Endothelial cell (in vitro differentiated cells): ENCODE measurements at regions not wholly inside any gene's neighbourhood (a gene's known extent, or its start where the extent isn't known, plus 50 kb on each side); places are given as distances from the start of the nearest gene placed in this dataset.

ENCODE experiments used
- DNase-seq: peaks from one replicate; pipeline ENCODE4 v3.0.0; 2021; ENCODE audit warnings: low spot score
- H3K27ac Mint-ChIP-seq: one replicate; pipeline ENCODE4 v1.8.0; 2021; ENCODE audit warnings: mixed read lengths, inconsistent platforms; ENCODE audit not compliant: unreplicated experiment
- H3K27me3 Mint-ChIP-seq: one replicate; pipeline ENCODE4 v1.8.0; 2021; ENCODE audit warnings: mild to moderate bottlenecking, moderate library complexity, mixed read lengths, inconsistent platforms; ENCODE audit not compliant: unreplicated experiment
- H3K36me3 Mint-ChIP-seq: one replicate; pipeline ENCODE4 v1.8.0; 2021; ENCODE audit warnings: mild to moderate bottlenecking, low read depth, mixed read lengths, inconsistent platforms; ENCODE audit not compliant: unreplicated experiment
- H3K4me1 Mint-ChIP-seq: one replicate; pipeline ENCODE4 v1.8.0; 2021; ENCODE audit warnings: mild to moderate bottlenecking, mixed read lengths, inconsistent platforms; ENCODE audit not compliant: unreplicated experiment
- H3K4me3 Mint-ChIP-seq: one replicate; pipeline ENCODE4 v1.8.0; 2021; ENCODE audit warnings: mild to moderate bottlenecking, mixed read lengths, inconsistent platforms; ENCODE audit not compliant: unreplicated experiment
- H3K9me3 Mint-ChIP-seq: one replicate; pipeline ENCODE4 v1.8.0; 2021; ENCODE audit warnings: mixed read lengths, inconsistent platforms; ENCODE audit not compliant: unreplicated experiment
- TF ChIP-seq, protein P1 (sequence below): fragments of 200-600 bp; sonication (generic); IDR thresholded peaks from one replicate; pipeline ENCODE4 v1.5.0; 2021; ENCODE audit warnings: antibody characterized with exemption; ENCODE audit not compliant: unreplicated experiment

DNA sequence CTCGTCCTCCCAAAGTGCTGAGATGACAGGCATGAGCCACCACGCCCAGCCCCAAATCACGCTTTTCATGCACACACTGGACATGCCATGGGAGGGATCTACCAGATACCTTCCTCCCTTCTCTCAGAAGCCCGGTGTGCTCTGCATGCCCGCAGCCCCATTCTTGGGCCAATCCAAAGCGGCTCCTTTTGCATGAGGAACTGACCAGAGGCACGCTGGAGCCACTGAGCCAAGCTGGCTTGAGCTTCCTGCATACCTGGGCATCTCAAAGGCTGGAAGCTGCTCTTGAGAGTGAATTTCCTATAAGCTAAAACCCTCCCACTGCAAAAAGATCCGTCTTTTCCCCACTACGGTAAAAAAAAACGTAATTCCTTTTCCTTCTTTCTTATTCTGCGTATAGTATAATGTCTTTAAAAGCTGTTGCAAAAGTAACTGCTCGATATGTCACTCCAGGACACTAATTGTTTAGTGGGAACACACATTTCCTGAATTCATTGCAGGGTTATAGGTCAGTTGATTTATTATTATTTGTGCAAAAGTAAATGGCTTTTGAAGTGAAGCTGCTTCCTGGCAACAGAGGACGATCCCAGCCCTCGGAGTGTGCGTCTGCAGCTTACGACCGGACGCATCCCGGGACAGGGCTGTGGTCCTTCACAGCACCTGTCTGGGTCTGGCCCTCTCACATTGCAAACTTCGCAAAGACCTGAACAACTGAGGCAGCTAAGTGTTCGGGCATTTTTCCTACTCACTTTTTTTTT lies 61.8 kb upstream of the ETS2 start:
- H3K36me3 Mint-ChIP-seq: no peaks in the 10 kb centered on the region
- no peak for DNase-seq
- TF ChIP-seq, protein P1, sequence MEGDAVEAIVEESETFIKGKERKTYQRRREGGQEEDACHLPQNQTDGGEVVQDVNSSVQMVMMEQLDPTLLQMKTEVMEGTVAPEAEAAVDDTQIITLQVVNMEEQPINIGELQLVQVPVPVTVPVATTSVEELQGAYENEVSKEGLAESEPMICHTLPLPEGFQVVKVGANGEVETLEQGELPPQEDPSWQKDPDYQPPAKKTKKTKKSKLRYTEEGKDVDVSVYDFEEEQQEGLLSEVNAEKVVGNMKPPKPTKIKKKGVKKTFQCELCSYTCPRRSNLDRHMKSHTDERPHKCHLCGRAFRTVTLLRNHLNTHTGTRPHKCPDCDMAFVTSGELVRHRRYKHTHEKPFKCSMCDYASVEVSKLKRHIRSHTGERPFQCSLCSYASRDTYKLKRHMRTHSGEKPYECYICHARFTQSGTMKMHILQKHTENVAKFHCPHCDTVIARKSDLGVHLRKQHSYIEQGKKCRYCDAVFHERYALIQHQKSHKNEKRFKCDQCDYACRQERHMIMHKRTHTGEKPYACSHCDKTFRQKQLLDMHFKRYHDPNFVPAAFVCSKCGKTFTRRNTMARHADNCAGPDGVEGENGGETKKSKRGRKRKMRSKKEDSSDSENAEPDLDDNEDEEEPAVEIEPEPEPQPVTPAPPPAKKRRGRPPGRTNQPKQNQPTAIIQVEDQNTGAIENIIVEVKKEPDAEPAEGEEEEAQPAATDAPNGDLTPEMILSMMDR: no peak
- H3K27ac Mint-ChIP-seq: peak overlapping the region; percentile 36
- no peaks in the 10 kb centered on the region for H3K9me3 Mint-ChIP-seq
- no peak overlapping the region for H3K4me3 Mint-ChIP-seq
- H3K4me1 Mint-ChIP-seq: peaks cover 10% of the 10 kb centered on the region
- no peaks in the 10 kb centered on the region for H3K27me3 Mint-ChIP-seq

DNA sequence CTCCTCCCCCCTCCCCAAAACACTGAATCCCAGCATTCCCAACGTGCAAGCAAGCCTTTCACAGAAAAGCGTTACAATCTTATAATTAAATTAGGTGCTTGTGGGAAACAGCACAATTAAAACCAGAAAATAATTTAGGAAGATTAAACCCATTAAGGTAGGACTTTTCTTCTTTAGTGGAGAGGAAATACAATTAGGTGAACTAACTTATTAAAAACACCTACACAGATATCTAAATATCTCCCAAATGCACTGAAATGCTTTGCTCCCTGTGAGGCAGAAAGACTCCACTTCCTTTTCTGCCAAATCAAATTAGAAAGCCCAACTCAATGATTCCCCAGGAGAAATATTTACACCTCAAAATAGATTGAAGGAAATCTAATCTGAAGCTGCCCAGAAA lies 60.9 kb upstream of the ETS2 start:
- Mint-ChIP-seq H3K27me3 (no peaks in the 10 kb centered on the region), H3K36me3 (no peaks in the 10 kb centered on the region), H3K4me1 (peaks cover 10% of the 10 kb centered on the region), H3K9me3 (no peaks in the 10 kb centered on the region), H3K27ac (no peak overlapping the region), H3K4me3 (no peak overlapping the region)
- no peak for DNase-seq
- TF ChIP-seq, protein P1: no peak

DNA sequence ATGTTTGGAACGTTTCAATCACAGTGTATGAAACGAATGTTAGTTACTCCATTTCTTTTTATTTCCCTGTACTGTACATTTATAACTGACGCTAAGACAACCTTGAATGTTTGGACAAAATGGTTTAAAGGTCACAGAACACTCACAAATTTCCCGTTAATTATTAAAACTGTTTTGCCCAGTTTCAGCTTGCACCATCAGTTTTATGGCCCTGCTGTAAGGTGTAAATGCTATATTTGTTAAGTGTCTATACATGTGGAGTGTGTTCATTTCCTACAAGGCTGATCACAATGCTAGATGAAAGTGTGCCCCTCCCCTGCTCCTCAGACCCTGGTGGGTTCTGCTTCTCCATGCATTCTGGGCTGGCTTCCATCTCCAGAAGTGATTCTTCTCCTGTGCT lies 57.9 kb upstream of the ETS2 start:
- Mint-ChIP-seq H3K27ac (no peak overlapping the region), H3K27me3 (no peaks in the 10 kb centered on the region), H3K4me3 (no peak overlapping the region), H3K36me3 (no peaks in the 10 kb centered on the region), H3K9me3 (no peaks in the 10 kb centered on the region), H3K4me1 (peaks cover 10% of the 10 kb centered on the region)
- TF ChIP-seq, protein P1: no peak
- no peak for DNase-seq

DNA sequence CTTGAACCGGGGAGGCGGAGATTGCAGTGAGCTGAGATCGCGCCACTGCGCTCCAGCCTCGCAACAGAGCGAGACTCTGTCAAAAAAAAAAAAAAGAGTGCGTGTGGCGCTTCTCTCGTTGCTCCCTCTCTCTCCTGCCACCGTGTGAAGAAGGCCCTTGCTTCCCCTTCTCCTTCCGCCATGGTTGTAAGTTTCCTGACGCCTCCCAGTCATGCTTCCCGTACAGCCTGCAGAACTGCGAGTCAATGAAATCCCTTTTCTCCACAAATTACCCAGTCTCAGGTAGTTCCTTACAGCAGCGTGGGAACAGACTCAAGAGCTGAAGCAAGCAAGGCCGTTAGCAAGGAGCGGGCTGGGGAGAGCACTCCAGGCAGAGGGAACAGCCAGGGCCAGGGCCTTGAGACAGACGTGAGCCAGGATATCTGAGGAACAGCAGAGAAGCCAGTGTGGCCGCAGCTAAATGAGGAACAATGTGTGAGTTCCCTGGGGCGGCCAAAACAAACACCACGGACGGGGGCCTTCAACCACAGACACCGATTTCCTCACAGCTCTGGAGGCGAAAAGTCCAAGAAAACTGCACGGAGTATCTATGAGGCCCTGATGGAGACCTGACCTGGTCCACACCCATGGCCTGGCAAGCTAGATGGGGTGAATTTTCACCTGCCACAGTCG lies 54.2 kb upstream of the ETS2 start:
- Mint-ChIP-seq H3K9me3 (no peaks in the 10 kb centered on the region), H3K4me1 (peaks cover 10% of the 10 kb centered on the region), H3K4me3 (no peak overlapping the region), H3K27ac (no peak overlapping the region), H3K36me3 (no peaks in the 10 kb centered on the region), H3K27me3 (no peaks in the 10 kb centered on the region)
- TF ChIP-seq, protein P1: no peak
- DNase-seq: no peak

DNA sequence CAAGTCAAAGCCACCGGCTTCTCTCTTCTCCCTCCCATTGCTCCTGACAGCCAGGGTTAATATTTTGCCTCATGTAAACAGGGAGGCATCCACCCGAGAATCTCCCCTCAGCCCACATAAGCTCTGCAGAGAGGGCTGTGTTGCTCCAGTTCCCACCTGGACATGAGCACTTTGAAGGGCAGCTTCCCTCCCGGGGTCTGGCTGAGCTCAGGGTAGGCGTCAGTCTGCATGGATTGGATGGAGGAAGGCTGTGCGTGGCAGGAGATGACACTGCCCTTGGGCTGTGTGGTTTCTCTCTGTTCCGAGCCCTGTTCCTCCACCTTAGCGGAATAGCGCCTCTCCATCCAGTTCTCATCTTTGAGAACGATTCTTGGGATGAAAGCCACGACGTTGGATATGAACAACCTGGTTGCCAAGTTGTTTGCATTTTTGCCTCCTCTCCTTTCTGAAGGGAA lies 53.7 kb upstream of the ETS2 start:
- H3K27ac Mint-ChIP-seq: no peak overlapping the region
- TF ChIP-seq, protein P1: no peak
- DNase-seq: no peak
- H3K36me3 Mint-ChIP-seq: no peaks in the 10 kb centered on the region
- H3K4me3 Mint-ChIP-seq: no peak overlapping the region
- H3K27me3 Mint-ChIP-seq: no peaks in the 10 kb centered on the region
- H3K9me3 Mint-ChIP-seq: no peaks in the 10 kb centered on the region
- H3K4me1 Mint-ChIP-seq: peaks cover 10% of the 10 kb centered on the region
